Activated CD4-positive, alpha-beta T cell treated with anti-CD3 and anti-CD28 coated beads for 36 hours (primary cell): ENCODE measurements at regions not wholly inside any gene's neighbourhood (a gene's known extent, or its start where the extent isn't known, plus 50 kb on each side); places are given as distances from the start of the nearest gene placed in this dataset.
A peak's percentile ranks its signal among the peaks of the same experiment; 100 is the strongest.

Source experiments
- ATAC-seq: fragments of 200-7000 bp; cut with Tn5 transposase; one replicate; pipeline ENCODE4 v1.10.0; 2021; ENCODE audit warnings: mild to moderate bottlenecking, moderate library complexity
- CTCF ChIA-PET: fragments of 350-600 bp; sonication (Branson Sonifier 250); formaldehyde crosslinking; loops from one replicate; lab custom pipeline; 2021; ENCODE audit warnings: antibody characterized with exemption; lab: Charles Lee
- POLR2A ChIA-PET: fragments of 350-600 bp; sonication (Branson Sonifier 250); formaldehyde crosslinking; loops from one replicate; lab custom pipeline; 2021; ENCODE audit warnings: antibody characterized with exemption, inconsistent platforms; lab: Charles Lee
- DNase-seq: peaks from one replicate; pipeline ENCODE4 v3.0.0-alpha.2; 2020
- H3K27ac Mint-ChIP-seq: one replicate; pipeline ENCODE4 v1.8.0; 2021; ENCODE audit warnings: mixed read lengths
- H3K27me3 Mint-ChIP-seq: one replicate; pipeline ENCODE4 v1.8.0; 2021; ENCODE audit warnings: mixed read lengths
- H3K36me3 Mint-ChIP-seq: one replicate; pipeline ENCODE4 v1.8.0; 2021; ENCODE audit warnings: low read depth, mixed read lengths
- H3K4me1 Mint-ChIP-seq: one replicate; pipeline ENCODE4 v1.8.0; 2021; ENCODE audit warnings: mixed read lengths
- H3K4me3 Mint-ChIP-seq: one replicate; pipeline ENCODE4 v1.8.0; 2021; ENCODE audit warnings: mild to moderate bottlenecking, moderate library complexity, mixed read lengths
- H3K9me3 Mint-ChIP-seq: one replicate; pipeline ENCODE4 v1.8.0; 2021; ENCODE audit warnings: low read depth, mixed read lengths
- intact Hi-C, 2 experiments: fragments of 100-400 bp; cut with DNase I in 1 of 2; cut with micrococcal nuclease in 1 of 2; formaldehyde crosslinking; loops; one replicate each; pipeline versions ENCODE4 v1.14.2 to v1.15.1; 2022 to 2024; cut with DNase I, micrococcal nuclease

- no peaks in the 10 kb centered on the region for H3K27me3 Mint-ChIP-seq
- ATAC-seq (no peak), DNase-seq (no peak)
- ChIA-PET POLR2A (no interaction called here), CTCF (interaction anchor here (1.2 kb wide), 1 partner anchor 21 kb away, joined by 3 read pairs; no protein-coding TSS in a partner anchor)
- H3K4me3 Mint-ChIP-seq = no peak overlapping the region
- peaks cover 2% of the 10 kb centered on the region for H3K9me3 Mint-ChIP-seq
- no peak overlapping the region for H3K27ac Mint-ChIP-seq
- intact Hi-C loops = no loop called here
- no peaks in the 10 kb centered on the region for H3K4me1 Mint-ChIP-seq
- no peaks in the 10 kb centered on the region for H3K36me3 Mint-ChIP-seq
Measured at GRCh38 chr3:55413236-55413635, 73.9 kb downstream of the WNT5A start.

GRCh38 chr3:55412545-55412944, 74.6 kb downstream of the WNT5A start:
- Mint-ChIP-seq H3K27me3 (no peaks in the 10 kb centered on the region), H3K4me3 (no peak overlapping the region), H3K9me3 (peaks cover under 1% of the 10 kb centered on the region), H3K4me1 (no peaks in the 10 kb centered on the region), H3K27ac (no peak overlapping the region), H3K36me3 (no peaks in the 10 kb centered on the region)
- ChIA-PET CTCF (interaction anchor here (1.2 kb wide), 1 partner anchor 22 kb away, joined by 3 read pairs; no protein-coding TSS in a partner anchor), POLR2A (no interaction called here)
- ATAC-seq (no peak), DNase-seq (no peak)
- intact Hi-C loops = no loop called here

GRCh38 chr3:55409806-55410205, 77.3 kb downstream of the WNT5A start:
- H3K4me1 Mint-ChIP-seq = no peaks in the 10 kb centered on the region
- ChIA-PET CTCF (no interaction called here), POLR2A (no interaction called here)
- no peaks in the 10 kb centered on the region for H3K36me3 Mint-ChIP-seq
- ATAC-seq (no peak), DNase-seq (no peak)
- no peak overlapping the region for H3K4me3 Mint-ChIP-seq
- intact Hi-C loops = loop anchor here in 1 of 2 experiments (10.0 kb wide), 1 partner anchor 985 kb away; no protein-coding TSS in a partner anchor
- no peak overlapping the region for H3K27ac Mint-ChIP-seq
- peaks cover 5% of the 10 kb centered on the region for H3K9me3 Mint-ChIP-seq
- H3K27me3 Mint-ChIP-seq = no peaks in the 10 kb centered on the region

- Mint-ChIP-seq H3K36me3 (no peaks in the 10 kb centered on the region), H3K4me3 (no peak overlapping the region), H3K27ac (no peak overlapping the region), H3K4me1 (no peaks in the 10 kb centered on the region), H3K9me3 (peaks cover 10% of the 10 kb centered on the region), H3K27me3 (no peaks in the 10 kb centered on the region)
- no peak for DNase-seq
- intact Hi-C loops = loop anchor here in 1 of 2 experiments (10.0 kb wide), 1 partner anchor 984 kb away; no protein-coding TSS in a partner anchor
- POLR2A ChIA-PET = no interaction called here
- CTCF ChIA-PET = no interaction called here
- ATAC-seq = no peak
Measured at GRCh38 chr3:55408193-55408826, 78.8 kb downstream of the WNT5A start.

- Mint-ChIP-seq H3K4me3 (no peak overlapping the region), H3K4me1 (no peaks in the 10 kb centered on the region), H3K9me3 (peaks cover 10% of the 10 kb centered on the region), H3K36me3 (no peaks in the 10 kb centered on the region), H3K27me3 (no peaks in the 10 kb centered on the region), H3K27ac (no peak overlapping the region)
- no peak for DNase-seq
- intact Hi-C loops = loop anchor here in 1 of 2 experiments (10.0 kb wide), 1 partner anchor 983 kb away; no protein-coding TSS in a partner anchor
- ChIA-PET CTCF (no interaction called here), POLR2A (no interaction called here)
- ATAC-seq = no peak
Measured at GRCh38 chr3:55407426-55407820, 79.7 kb downstream of the WNT5A start.

GRCh38 chr3:55406696-55407425, 80.2 kb downstream of the WNT5A start:
- H3K27me3 Mint-ChIP-seq = no peaks in the 10 kb centered on the region
- DNase-seq (no peak), ATAC-seq (no peak)
- H3K4me3 Mint-ChIP-seq = no peak overlapping the region
- ChIA-PET CTCF (no interaction called here), POLR2A (no interaction called here)
- peaks cover 10% of the 10 kb centered on the region for H3K9me3 Mint-ChIP-seq
- intact Hi-C loops = loop anchor here in 1 of 2 experiments (10.0 kb wide), 1 partner anchor 982 kb away; no protein-coding TSS in a partner anchor
- no peaks in the 10 kb centered on the region for H3K4me1 Mint-ChIP-seq
- no peak overlapping the region for H3K27ac Mint-ChIP-seq
- no peaks in the 10 kb centered on the region for H3K36me3 Mint-ChIP-seq

GRCh38 chr3:55405436-55405835, 81.7 kb downstream of the WNT5A start:
- DNase-seq (peak; percentile 39), ATAC-seq (no peak)
- H3K4me1 Mint-ChIP-seq = no peaks in the 10 kb centered on the region
- no peaks in the 10 kb centered on the region for H3K36me3 Mint-ChIP-seq
- H3K9me3 Mint-ChIP-seq = peaks cover 10% of the 10 kb centered on the region
- no peak overlapping the region for H3K4me3 Mint-ChIP-seq
- H3K27ac Mint-ChIP-seq = no peak overlapping the region
- intact Hi-C loops = loop anchor here in 1 of 2 experiments (1.0 to 10.0 kb wide), 2 partner anchors 551 to 981 kb away; no protein-coding TSS in a partner anchor
- H3K27me3 Mint-ChIP-seq = no peaks in the 10 kb centered on the region
- ChIA-PET POLR2A (no interaction called here), CTCF (no interaction called here)

GRCh38 chr3:55402886-55403609, 84.1 kb downstream of the WNT5A start:
- POLR2A ChIA-PET = no interaction called here
- no peak for ATAC-seq
- no peak for DNase-seq
- Mint-ChIP-seq H3K4me1 (no peaks in the 10 kb centered on the region), H3K36me3 (no peaks in the 10 kb centered on the region), H3K4me3 (no peak overlapping the region), H3K9me3 (peaks cover 10% of the 10 kb centered on the region), H3K27me3 (no peaks in the 10 kb centered on the region), H3K27ac (no peak overlapping the region)
- intact Hi-C loops = loop anchor here in 1 of 2 experiments (10.0 kb wide), 1 partner anchor 978 kb away; no protein-coding TSS in a partner anchor
- CTCF ChIA-PET = interaction anchor here (1.0 kb wide), 1 partner anchor 8 kb away, joined by 3 read pairs; no protein-coding TSS in a partner anchor

GRCh38 chr3:55380561-55380960, 106.5 kb downstream of the WNT5A start:
- no peak overlapping the region for H3K27ac Mint-ChIP-seq
- intact Hi-C loops = no loop called here
- DNase-seq = no peak
- H3K36me3 Mint-ChIP-seq = no peaks in the 10 kb centered on the region
- ChIA-PET POLR2A (no interaction called here), CTCF (no interaction called here)
- no peak overlapping the region for H3K4me3 Mint-ChIP-seq
- peaks cover 3% of the 10 kb centered on the region for H3K27me3 Mint-ChIP-seq
- H3K4me1 Mint-ChIP-seq = no peaks in the 10 kb centered on the region
- no peaks in the 10 kb centered on the region for H3K9me3 Mint-ChIP-seq
- ATAC-seq = no peak

GRCh38 chr3:55376753-55377347, 110.3 kb downstream of the WNT5A start:
- DNase-seq (no peak), ATAC-seq (no peak)
- CTCF ChIA-PET = no interaction called here
- H3K9me3 Mint-ChIP-seq = no peaks in the 10 kb centered on the region
- peaks cover 3% of the 10 kb centered on the region for H3K27me3 Mint-ChIP-seq
- intact Hi-C loops = no loop called here
- no peaks in the 10 kb centered on the region for H3K4me1 Mint-ChIP-seq
- POLR2A ChIA-PET = no interaction called here
- H3K27ac Mint-ChIP-seq = no peak overlapping the region
- no peak overlapping the region for H3K4me3 Mint-ChIP-seq
- H3K36me3 Mint-ChIP-seq = no peaks in the 10 kb centered on the region

- ATAC-seq (no peak), DNase-seq (no peak)
- no peaks in the 10 kb centered on the region for H3K4me1 Mint-ChIP-seq
- H3K27me3 Mint-ChIP-seq = no peaks in the 10 kb centered on the region
- ChIA-PET CTCF (no interaction called here), POLR2A (no interaction called here)
- intact Hi-C loops = no loop called here
- H3K36me3 Mint-ChIP-seq = no peaks in the 10 kb centered on the region
- H3K4me3 Mint-ChIP-seq = no peak overlapping the region
- no peaks in the 10 kb centered on the region for H3K9me3 Mint-ChIP-seq
- H3K27ac Mint-ChIP-seq = no peak overlapping the region
Measured at GRCh38 chr3:55373423-55373822, 113.7 kb downstream of the WNT5A start.
